NCI-H187 (cell line): ENCODE measurements at regions not wholly inside any gene's neighbourhood (a gene's known extent, or its start where the extent isn't known, plus 50 kb on each side); places are given as distances from the start of the nearest gene placed in this dataset.
"Not testable (repeated sequence)": the region's sequence is repeated elsewhere in the genome, so short reads cannot be mapped to it uniquely, and the experiment has no call there.

ENCODE experiments used
- DNase-seq, 2 experiments: peaks; one replicate each; lab custom pipeline; 2025; lab: John Stamatoyannopoulos, UW

DNA sequence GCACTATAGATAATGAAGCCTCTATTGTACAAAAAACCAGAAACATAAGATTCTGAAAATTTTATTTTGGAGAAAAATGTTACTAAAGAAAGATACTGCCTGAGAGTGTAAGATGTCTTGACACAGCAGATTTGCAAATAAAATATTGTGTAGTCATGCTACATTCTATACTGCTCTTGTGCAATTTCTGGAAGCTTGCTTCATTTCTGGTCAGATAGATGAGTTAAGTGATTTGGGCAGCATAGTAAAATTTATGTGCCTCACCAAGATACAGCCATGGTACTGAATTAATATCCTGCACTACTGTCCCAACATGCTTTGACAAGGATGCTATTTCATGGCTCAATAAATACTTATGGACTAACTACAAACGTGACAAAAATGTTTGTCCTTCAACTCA, 55.1 kb upstream of the STARD13 start:
- no peak for DNase-seq

DNA sequence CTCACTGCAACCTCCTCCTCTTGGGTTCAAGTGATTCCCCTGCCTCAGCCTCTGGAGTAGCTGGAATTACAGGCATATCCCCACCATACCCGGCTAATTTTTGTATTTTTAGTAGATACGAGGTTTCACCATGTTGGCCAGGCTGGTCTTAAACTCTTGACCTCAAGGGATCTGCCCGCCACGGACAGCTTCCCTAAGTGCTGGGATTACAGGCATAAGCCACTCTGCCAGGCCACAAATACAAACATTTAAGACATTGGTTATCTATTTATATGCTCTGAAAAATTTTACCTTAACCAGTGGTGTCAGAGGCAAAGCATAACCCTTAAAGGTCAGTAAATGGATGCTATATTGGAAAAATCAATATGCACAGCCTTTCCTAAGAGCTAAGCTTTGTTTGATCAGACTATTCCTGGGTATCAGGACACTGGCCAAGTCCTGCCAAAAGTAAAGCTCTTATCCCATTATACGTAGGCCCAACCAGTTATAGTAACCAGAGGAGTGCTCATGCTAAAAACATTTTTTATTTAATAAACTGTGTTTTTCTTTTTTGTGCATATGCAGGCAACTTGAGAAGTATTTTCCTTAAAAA, 56.4 kb upstream of the STARD13 start:
- DNase-seq = no peak

DNA sequence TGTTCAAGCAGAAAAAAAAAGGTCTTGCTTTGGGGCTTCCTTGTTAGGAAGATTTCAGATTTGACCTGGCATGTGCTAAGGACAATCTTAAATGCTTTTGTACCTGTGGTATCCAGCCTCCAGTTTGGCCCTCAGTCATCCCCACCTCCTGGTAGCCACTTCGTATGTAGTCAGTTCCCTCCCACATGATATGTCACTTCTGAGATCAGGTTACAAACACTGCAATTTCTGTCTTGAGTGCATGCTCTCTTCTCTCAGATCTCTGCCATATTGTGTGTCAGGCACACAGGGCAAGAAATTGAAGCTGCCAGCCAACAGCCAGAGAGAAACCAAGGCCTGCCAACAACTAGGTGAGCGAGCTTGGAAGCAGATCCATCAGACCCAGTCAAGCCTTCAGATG, 60.3 kb upstream of the STARD13 start:
- DNase-seq = no peak

DNA sequence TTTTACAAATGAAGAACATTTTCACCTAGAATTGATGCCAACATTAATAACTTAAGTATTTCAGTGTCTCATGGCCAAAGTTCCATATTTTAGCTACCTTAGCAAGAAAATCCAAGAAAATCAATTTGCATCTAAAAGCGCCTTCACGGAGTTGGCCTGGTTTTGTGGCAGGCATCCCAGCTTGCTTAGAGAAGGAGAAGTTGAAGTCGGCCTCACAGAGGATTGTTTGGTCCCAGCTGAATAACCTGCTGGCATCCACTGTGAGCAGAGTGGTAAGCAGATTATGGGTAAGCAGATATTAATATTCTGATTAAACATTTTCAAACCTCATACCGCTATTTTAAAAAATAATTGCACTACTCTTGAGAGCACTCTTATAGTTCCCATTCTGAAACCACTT, 62.3 kb upstream of the STARD13 start:
- no peak for DNase-seq

DNA sequence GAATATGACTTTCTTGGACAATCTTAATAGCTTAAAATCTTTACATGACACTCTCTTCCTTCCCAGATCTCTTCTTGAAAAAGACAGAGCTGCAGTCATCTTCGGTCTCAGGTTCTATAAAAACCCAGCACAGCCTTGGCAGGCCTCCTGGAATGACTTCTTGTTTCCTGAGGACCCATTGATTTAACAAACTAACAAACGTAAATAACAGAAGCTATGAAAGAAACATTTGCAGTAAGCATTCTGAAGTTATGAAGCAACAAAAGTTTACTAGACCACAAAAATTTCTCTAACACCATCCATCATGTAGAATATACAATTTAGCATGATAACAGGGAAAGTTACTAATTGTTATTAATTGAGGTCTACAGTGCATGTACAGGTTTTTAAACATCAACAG, 62.8 kb upstream of the STARD13 start:
- no peak for DNase-seq

DNA sequence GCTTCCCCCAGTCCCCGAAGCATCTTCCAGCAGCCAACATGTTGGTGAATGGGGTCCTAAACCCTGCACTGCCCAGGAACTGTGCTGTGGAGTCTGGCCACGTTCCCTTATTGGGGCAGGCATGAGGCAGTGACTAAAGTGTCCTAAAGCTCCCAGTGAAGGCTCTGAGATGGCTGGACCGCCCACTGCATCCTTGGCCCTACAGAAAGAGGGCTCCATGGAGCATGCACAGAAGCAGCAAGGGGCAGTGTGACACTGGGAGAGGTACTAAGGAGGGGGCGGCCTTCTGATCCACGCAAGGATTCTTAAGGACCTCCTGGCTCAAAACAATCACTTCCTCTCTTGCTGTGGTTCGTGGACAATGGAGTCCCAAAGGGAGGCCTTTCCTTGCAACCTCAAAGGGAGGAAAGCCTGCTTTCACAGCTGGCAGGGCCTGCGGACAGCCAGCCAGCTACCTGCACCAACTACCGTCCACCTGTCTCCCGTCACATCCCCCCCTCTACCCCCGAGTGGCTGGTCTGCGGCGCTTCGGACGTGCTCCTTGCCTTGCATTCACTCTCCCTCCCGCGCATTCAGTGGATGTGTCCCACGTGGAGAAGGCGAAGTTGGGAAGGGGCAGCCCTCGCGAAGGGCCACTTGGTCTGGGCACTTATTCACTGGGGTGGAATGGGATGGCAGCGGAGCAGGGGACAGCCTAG, 63.9 kb upstream of the STARD13 start:
- DNase-seq = no peak

DNA sequence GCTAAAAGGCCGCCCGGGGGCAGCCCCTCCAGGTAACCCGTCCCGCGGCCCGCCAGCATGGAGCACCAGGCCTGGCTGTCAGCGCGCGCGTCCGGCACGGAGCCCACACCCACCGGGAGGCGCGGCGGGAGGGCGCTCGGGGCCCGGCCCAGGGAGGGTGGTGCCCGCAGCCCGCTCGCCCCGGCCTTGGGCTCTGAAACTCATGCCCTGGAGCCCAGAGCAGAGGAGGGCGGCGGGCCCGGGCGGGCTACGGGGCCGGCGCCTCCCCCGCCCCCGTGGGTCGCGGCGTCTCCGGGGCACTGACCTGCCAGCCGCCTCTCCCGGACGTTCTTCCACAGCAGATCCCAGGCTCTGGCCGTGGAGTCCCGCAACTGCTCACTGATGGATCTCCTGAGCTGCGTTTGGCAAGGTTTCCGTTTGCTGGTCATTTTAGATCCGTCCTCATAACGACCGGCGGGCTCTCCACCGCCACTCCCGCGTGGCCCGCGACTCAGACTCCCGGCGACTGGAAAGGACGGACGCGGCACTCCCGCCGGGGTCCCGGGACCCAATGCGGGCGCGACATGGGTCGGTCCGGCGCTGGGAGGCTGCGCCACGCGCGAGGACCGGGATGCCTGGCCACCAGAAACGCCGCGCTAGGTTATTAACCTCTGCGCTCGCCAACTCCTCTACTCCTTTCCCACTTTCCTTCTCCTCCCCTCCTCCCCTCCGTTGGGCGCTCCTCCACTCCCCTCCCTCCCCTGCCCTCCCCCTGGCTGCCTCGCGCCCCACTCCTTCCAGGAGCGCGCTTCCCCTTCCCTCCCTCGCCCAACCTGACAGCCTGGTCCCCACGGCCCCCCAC, 64.7 kb upstream of the STARD13 start:
- no peak for DNase-seq

DNA sequence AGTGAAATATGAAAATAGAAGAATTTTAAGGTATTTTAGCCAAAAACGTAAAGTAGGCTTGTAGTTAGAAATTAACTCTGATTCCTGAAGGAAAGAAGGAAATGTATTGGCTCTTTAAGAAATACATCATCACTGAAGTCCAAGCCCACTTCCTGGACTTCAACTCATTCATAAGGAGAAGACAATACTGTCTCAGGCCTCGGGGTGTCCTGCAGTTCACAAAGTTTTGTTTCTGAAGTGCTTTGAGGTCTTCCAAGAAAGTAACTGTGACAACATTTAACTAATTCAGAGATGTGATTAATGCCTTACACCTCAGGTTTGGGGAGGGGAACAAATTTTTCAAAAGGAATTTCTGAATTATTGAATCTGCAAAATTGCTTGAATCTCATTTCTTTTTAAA, 65.8 kb upstream of the STARD13 start:
- DNase-seq = no peak

DNA sequence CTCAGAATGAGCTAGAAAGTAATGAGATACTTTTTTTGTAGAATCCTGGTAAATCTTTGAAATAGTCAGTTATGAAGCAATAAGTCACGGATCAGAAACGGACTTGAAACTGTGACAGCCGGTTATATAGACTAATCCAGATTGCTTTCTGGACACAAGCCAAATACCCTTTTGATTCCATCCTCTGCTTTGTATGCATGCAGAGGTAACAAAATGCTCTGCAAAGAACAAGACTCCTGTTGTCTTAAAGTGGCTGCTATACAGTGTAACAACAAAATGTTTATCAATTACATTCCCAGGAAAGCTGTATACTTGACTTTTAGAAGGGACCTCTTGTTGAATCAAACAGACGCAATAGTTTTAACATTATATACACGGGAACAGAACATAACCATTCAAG, 66.5 kb upstream of the STARD13 start:
- no peak for DNase-seq

DNA sequence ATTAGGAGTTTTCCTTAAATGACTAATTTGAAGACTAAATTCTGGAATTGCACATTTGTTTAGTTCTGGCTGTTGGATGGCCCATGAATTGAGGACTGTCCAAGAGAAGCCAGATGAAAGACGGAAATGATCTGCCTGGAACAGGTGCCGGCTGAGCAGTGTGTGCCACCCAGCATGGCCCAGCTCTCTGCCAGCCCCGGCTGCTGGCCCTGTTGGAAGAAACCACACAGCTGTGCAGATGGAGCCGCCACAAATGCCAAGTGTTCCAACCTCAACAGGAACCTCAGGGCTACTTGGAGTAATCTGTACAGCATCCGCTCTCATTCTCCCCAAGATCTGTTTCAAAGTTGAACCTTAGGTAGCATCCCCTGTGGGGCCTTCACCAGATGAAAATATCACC, 67.0 kb upstream of the STARD13 start:
- DNase-seq = no peak

DNA sequence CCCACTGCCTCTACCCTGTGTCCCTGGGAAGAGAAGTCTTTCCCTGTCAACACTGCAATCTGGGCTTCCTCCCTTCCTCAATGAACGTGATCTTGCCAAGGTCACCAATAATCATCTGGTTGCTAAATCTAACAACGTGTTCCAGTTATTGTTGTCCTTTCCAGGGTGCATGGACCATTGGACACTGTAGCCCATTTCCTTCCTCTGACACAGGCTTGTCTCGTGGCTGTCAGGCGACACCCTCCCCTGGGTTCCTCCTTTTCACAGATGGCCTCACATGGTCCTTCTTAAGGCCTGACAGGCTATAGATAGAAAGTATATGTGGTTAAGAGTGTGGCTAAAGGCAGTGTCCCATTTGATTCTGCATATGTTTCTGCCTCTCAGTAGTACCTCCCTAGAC, 67.7 kb upstream of the STARD13 start:
- DNase-seq = no peak

DNA sequence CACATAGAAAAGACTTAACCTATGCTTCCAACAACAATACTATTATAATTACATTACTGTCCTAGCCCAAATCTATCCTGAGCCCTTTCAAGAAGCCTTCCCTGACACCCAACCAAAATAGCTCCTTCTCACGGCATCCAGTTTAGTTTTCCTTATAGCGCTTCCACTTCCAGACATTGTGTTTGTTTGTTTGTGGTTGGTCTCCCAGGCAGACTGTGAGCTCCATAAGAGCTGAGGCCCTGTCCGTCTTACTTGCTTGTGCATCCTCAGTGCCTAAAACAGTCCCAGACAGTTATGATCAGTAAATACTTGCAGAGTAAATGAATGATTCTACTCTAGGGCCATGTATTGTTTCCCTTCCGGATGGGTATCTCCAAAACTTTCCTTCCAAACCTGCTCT, 68.1 kb upstream of the STARD13 start:
- DNase-seq = no peak

DNA sequence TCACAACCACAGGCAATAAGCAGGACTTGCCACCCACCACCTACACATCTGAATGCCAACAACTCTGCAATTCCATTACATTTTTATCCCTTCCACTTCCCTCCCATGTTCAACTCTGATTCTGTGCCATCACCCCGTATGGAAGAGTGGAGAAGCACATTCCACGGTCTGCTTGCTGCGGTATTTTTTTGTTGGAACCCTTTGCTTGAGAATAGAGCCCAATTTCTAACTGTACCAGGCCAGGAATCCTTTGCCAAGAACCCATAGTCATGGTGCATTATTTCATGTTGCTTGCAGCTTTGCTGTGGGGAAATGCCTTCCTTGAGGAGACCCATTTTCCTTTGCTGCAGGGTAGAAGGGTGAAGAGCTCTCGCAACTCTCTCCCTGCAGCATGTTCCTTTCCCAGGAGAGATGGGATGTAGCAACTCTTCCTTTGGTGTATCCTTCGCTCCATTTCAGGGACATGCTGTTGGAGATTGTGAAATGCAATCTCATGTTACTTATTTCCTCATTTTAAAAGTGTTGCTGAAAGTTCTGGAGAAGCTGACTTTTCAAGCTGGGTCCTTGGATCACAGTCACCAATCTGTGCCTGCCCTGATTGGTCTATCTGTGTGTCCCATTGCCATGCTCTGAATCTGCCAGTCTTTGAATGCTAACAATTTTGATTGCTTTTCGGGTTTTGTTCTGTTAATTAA, 69.8 kb upstream of the STARD13 start:
- DNase-seq = no peak

DNA sequence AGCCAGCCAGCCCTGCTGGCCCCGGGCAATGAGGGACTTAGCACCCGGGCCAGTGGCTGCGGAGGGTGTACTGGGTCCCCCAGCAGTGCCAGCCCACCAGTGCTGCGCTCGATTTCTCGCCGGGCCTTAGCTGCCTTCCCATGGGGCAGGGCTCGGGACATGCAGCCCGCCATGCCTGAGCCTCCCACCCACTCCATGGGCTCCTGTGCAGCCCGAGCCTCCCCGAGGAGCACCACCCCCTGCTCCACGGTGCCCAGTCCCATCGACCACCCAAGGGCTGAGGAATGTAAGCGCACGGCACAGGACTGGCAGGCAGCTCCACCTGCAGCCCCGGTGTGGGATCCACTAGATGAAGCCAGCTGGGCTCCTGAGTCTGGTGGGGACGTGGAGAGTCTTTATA, 72.5 kb upstream of the STARD13 start:
- not testable (repeated sequence) for DNase-seq

DNA sequence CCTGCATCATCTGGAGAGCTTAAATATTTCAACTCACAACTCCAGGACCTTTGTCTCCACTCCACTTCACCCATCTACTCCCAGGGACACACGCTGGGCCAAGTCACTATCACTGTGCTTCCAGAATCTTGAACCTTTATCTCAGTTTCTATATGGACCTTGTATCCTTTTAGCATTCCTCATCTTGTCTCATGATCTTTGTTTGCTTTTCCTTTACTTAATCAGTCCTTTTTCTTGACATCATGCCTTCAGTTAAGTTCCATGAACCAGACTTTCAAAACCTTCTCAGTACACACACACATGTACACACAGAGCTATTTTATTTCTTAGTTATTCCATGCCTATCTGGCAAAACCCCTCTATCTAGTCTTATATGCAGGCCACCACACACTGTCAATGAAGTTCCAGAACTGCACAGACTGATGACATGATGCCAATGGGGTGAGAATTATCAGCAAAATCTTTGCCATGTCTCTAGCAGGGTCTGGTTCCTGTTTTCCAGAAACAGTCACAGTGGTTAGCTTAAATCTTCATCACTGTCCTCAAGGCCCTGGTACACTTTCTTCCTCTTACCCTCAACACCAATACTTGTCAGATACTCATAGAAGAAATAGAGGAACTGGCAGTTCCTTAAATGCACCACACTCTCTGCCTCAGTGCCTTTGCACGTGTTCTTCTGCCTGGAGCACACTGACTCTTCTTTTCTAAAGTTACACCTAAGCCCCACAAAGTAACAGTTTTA, 77.6 kb upstream of the STARD13 start:
- no peak for DNase-seq

DNA sequence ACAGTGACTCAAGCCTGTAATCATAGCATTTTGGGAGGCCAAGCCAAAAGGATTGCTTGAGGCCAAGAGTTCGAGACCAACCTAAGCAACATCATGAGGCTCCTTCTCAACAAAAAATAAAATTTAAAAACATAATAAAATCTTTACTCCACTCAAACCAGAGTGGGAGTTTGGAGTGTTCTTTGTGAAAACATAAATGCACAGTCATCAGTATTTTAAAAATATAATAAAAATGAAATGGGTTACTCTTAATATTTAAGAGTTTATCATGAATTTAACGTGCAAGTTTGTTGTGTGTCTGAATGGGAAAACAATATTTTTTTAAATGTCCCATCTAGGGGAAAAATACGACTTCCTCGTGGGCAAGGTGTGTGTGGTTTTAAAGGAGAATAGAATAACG, 78.6 kb upstream of the STARD13 start:
- DNase-seq = no peak

DNA sequence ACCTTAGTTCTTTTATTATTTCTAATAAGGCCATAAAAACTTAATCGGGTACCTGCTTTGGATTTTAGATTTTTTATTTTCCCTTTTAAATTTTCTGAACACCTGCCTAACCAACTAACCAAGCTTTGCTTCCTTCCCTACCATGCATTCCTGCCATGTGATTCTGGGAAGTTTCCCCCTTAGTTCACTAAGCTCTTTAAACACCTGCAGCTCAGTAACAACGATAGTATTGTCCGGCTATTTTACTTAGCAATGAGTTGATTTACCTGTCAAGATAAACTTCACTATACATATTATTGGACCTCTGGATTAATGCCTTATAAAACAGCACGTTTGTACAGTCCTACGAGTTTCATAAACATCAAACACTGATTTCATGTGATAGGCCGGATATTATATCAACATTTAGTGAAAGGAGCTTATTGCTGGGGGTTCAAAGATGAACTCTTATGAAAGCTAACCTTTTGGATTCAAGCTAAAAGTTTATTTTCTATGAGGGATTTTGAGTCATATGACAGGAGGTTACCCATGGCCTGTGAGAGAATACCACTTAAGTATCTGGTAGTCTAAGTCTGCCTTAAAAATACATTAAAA, 81.0 kb upstream of the STARD13 start:
- no peak for DNase-seq

DNA sequence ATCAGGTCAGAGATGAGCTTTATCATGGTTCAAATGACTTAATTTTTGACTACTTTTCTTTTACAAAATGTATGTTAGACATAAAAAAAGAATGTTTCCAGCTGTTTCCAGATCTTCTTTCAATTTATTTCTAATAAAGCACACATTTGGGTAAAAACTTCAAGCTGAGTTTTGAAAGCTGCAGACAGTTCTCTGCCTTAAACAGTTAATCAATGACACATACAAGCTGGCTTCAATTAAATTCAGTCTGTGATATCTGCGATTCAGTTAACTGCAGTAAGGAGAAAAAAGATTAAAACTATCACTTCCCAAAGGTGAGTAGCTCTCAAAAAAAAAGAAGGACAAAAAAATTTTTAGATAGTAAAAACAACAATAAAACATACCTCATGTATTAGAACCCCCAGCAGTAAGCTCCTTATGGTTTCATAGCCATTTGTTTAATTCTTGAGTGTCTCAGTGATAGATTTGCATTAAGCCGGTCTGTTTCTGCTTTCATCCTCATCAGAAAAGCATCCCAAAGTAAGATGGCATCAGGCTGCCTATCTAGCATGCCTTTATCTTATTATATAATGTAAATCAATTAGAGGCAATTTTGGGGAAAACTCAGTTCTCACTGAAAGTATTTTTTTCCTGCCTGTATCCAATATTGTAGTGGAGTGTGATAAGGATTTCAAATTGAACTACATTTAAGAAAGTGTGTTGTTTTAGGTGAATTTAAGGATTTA, 81.8 kb upstream of the STARD13 start:
- no peak for DNase-seq

DNA sequence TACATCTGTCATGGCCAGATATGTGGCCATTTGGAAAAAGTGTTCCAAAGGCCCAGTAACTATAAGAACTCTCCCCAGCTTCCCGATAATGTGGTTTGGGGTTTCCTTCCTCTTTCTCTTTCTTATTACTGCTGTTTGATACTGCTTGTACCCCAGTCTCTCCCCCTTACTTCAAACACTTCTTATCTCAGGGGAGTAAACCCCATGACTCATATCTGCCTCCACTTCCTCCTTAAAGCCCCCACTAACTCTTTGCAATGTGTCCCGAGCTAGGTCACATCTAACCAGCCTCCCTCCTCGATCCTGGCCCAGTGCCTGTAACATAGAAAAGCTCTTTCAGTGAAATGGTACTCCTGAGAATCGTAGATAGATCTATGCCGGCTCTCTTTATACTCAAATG, 82.4 kb upstream of the STARD13 start:
- DNase-seq = no peak

DNA sequence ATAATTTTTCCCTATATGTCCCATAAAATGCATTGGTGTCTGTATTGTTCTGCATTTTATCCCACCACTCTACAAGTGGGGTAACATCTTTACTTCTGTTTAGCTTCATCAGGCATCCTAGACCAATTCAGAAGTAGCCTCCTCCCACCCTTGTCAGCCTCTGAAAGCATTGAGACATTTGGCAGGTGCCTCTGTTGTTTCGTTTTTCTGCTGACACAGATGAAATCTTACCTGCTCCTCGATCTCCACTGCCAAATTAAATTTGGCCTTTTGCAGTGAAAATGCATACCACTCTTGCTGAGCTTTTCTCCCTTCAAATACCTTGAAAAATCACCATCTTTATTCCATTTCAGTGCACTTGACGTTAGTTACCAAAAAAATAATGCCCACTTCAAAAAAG, 83.5 kb upstream of the STARD13 start:
- DNase-seq = peak in 1 of 2 experiments; percentile 66
